Upper lobe of right lung (tissue), 1 donor: ENCODE measurements at regions not wholly inside any gene's neighbourhood (a gene's known extent, or its start where the extent isn't known, plus 50 kb on each side); places are given as distances from the start of the nearest gene placed in this dataset.

Experiments used
- ATAC-seq: fragments of 200-7000 bp; cut with Tn5 transposase; one replicate; pipeline ENCODE4 v1.9.1; 2020; ENCODE audit warnings: mild to moderate bottlenecking, moderate library complexity
- DNase-seq: peaks from one replicate; pipeline ENCODE4 v3.0.0-alpha.2; 2020
- H3K27ac ChIP-seq: fragments of 200-600 bp; one replicate; pipeline ENCODE4 v1.8.0; 2022
- H3K27me3 ChIP-seq: fragments of 200-600 bp; one replicate; pipeline ENCODE4 v1.8.0; 2022; ENCODE audit warnings: mild to moderate bottlenecking
- H3K36me3 ChIP-seq: fragments of 200-600 bp; one replicate; pipeline ENCODE4 v1.8.0; 2022
- H3K4me1 ChIP-seq: fragments of 200-600 bp; one replicate; pipeline ENCODE4 v1.8.0; 2022
- H3K4me3 ChIP-seq: fragments of 200-600 bp; one replicate; pipeline ENCODE4 v1.8.0; 2022; ENCODE audit warnings: mild to moderate bottlenecking
- H3K9me3 ChIP-seq: fragments of 200-600 bp; one replicate; pipeline ENCODE4 v1.8.0; 2022
- CTCF ChIP-seq: fragments of 200-600 bp; IDR thresholded peaks from one replicate; pipeline ENCODE4 v1.8.0; 2022; ENCODE audit warnings: antibody characterized with exemption
- intact Hi-C: fragments of 100-400 bp; cut with DNase I; formaldehyde crosslinking; loops from one replicate; pipeline ENCODE4 v1.11.0; 2022
- donor health status: DM: no; HTN: yes; CAD: no; lungs with severe emphysema.

GRCh38 chr4:41373221-41373620 is 116.5 kb downstream of the UCHL1 start:
- intact Hi-C loops: no loop called here
- TF ChIP-seq CTCF: no peak
- H3K4me3 ChIP-seq: no peak overlapping the region
- H3K27ac ChIP-seq: no peak overlapping the region
- H3K36me3 ChIP-seq: no peaks in the 10 kb centered on the region
- H3K4me1 ChIP-seq: peaks cover 16% of the 10 kb centered on the region
- H3K9me3 ChIP-seq: no peaks in the 10 kb centered on the region
- DNase-seq (no peak), ATAC-seq (no peak)
- no peaks in the 10 kb centered on the region for H3K27me3 ChIP-seq

GRCh38 chr4:41374490-41374889 is 117.8 kb downstream of the UCHL1 start:
- H3K27ac ChIP-seq: no peak overlapping the region
- peaks cover 16% of the 10 kb centered on the region for H3K4me1 ChIP-seq
- intact Hi-C loops: no loop called here
- DNase-seq (no peak), ATAC-seq (no peak)
- no peaks in the 10 kb centered on the region for H3K36me3 ChIP-seq
- no peaks in the 10 kb centered on the region for H3K27me3 ChIP-seq
- no peak for TF ChIP-seq CTCF
- no peaks in the 10 kb centered on the region for H3K9me3 ChIP-seq
- no peak overlapping the region for H3K4me3 ChIP-seq

- ATAC-seq: peak; percentile 84
- H3K4me1 ChIP-seq: peaks cover 10% of the 10 kb centered on the region
- peak; percentile 69 for DNase-seq
Observed at GRCh38 chr4:41375561-41375960, 118.8 kb downstream of the UCHL1 start.

GRCh38 chr4:41377196-41377595 is 120.5 kb downstream of the UCHL1 start:
- ATAC-seq (no peak), DNase-seq (no peak)
- H3K27me3 ChIP-seq: no peaks in the 10 kb centered on the region
- H3K4me1 ChIP-seq: peaks cover 18% of the 10 kb centered on the region
- intact Hi-C loops: no loop called here
- no peak overlapping the region for H3K27ac ChIP-seq
- H3K9me3 ChIP-seq: no peaks in the 10 kb centered on the region
- TF ChIP-seq CTCF: no peak
- no peaks in the 10 kb centered on the region for H3K36me3 ChIP-seq
- no peak overlapping the region for H3K4me3 ChIP-seq

More at GRCh38 chr4:41375561-41375960, 118.8 kb downstream of the UCHL1 start:
- Histone ChIP-seq H3K27me3 (no peaks in the 10 kb centered on the region), H3K9me3 (no peaks in the 10 kb centered on the region), H3K27ac (no peak overlapping the region), H3K36me3 (no peaks in the 10 kb centered on the region), H3K4me3 (no peak overlapping the region)
- intact Hi-C loops: no loop called here
- no peak for TF ChIP-seq CTCF

GRCh38 chr4:41379230-41379629 is 122.5 kb downstream of the UCHL1 start:
- H3K4me1 ChIP-seq: peaks cover 26% of the 10 kb centered on the region
- no peak for ATAC-seq
- no peak for DNase-seq
- H3K27me3 ChIP-seq: no peaks in the 10 kb centered on the region
- H3K27ac ChIP-seq: no peak overlapping the region
- no peaks in the 10 kb centered on the region for H3K9me3 ChIP-seq
- no peak for TF ChIP-seq CTCF
- intact Hi-C loops: no loop called here
- H3K36me3 ChIP-seq: no peaks in the 10 kb centered on the region
- no peak overlapping the region for H3K4me3 ChIP-seq

GRCh38 chr4:41380511-41381157 is 123.9 kb downstream of the UCHL1 start:
- H3K27me3 ChIP-seq: no peaks in the 10 kb centered on the region
- H3K36me3 ChIP-seq: no peaks in the 10 kb centered on the region
- TF ChIP-seq CTCF: no peak
- H3K9me3 ChIP-seq: no peaks in the 10 kb centered on the region
- DNase-seq: no peak
- intact Hi-C loops: no loop called here
- ATAC-seq: no peak
- H3K4me1 ChIP-seq: peaks cover 29% of the 10 kb centered on the region
- H3K4me3 ChIP-seq: no peak overlapping the region
- no peak overlapping the region for H3K27ac ChIP-seq
